HG02798 (cell line): ENCODE measurements at regions not wholly inside any gene's neighbourhood (a gene's known extent, or its start where the extent isn't known, plus 50 kb on each side); places are given as distances from the start of the nearest gene placed in this dataset.

Experiments
- ATAC-seq: cut with Tn5 transposase; IDR thresholded peaks from one replicate; pipeline ENCODE4 v1.9.1; 2021; ENCODE audit warnings: mild to moderate bottlenecking; ENCODE audit not compliant: unreplicated experiment, poor library complexity

GRCh38 chr5:9712911-9713310 lies 82.8 kb upstream of the TAS2R1 start:
- no peak for ATAC-seq

GRCh38 chr5:9712506-9712905 lies 82.4 kb upstream of the TAS2R1 start:
- ATAC-seq: no peak

DNA sequence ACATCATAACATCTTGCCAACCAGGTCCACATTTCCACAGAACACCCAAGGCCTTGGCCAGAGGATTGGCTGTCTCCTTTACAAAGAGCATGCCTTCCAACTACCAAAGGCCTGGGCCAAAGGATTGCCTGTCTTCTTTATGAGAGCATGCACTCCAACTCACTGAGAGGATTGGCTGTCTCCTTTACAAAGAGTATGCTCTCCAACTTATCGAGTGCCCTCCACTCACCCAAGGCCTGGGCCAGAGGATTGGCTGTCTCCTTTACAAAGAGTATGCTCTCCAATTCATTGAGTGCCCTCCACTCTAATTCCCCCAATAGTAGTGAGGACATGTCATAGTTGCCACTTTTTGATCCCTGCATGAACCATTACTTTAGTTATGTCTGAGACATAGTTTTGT lies 79.9 kb upstream of the TAS2R1 start:
- no peak for ATAC-seq

DNA sequence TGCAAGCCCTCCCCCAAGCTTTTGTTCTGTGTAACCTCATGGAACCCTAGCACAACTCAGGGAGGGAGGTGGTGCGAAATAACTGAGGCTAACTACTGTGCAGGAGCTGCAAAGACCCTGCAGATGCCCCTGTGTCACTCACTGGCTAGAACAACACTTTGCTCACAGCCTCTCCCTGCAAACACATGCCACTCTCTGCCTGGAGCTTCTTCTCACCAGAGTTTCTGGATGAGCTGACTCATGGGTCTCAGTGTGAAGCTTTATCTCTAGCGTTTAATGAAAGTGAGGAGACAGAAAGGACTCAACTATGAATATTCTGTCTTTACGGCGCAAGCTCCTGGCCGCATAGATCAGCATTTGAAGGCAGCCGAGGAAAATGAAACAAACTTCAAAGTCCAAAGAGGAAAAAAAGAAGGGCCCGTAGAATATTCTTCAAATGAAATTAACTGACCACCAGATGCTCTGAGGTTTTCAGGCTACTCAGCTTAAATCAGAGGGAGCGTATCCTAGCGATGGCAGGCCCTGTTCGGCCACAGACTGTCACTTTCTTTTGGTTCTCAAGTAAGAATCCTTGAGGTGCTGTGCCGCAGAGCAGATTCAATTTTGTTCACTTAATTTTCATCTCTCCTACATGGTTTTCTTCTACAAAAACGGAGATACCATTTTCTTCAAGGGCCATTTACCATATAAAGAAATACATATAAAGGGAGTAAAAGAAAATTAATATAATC lies 77.7 kb upstream of the TAS2R1 start:
- no peak for ATAC-seq

DNA sequence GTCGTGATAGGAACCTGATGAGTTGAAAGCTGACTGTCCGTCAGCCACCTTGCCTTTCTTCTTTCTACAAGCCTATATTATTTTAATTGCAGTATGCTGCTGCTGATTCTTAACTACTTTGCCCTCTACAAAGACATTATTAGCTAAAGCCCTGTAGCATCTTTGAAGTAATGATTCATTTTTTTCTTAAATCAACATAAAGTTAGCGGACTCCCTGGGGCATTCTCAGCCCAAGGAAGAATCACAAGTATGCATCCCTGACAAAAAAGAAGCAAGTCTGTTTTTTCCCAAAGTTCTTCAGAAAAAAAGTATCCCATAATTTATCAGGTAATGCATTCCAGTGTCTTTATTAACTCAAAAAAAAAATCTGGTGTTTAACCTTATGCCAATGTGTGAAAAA lies 69.5 kb upstream of the TAS2R1 start:
- ATAC-seq: no peak

- ATAC-seq: no peak
Observed at GRCh38 chr5:9698841-9699240, 68.7 kb upstream of the TAS2R1 start.

DNA sequence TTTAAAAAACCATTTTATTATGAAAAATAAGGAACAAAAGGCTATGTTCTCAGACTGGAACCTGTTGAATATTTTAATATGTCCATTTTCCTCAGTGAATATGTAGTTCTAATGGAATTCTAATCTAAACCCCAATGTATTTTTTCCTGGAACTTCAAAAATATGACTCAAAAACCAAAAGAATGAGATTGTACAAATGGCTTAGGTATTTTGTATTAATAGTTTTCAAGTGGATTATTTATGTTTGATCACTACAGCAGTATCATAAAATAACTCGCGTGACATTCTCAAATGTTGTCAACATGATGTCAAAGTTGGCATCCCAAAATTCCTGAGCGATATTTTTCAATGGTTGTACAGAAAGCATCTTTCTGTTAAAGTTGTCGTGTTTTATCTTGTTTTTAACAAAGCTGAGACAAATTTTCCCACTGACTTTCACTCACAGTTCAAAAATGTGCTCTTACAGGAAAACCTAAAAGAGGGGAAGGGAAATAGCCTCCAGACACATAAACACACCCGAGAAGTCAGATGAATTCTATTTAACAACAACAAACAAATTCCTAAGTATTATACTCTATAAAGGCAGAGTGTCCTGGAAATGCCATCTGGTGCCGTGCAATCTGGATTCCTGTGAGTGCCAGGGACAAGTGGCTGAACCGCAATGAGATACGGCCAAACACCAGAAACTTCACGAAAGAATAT lies 68.1 kb upstream of the TAS2R1 start:
- ATAC-seq: no peak

- no peak for ATAC-seq
Observed at GRCh38 chr5:9692576-9692975, 62.4 kb upstream of the TAS2R1 start.

- ATAC-seq: no peak
Observed at GRCh38 chr5:9691261-9691660, 61.1 kb upstream of the TAS2R1 start.

DNA sequence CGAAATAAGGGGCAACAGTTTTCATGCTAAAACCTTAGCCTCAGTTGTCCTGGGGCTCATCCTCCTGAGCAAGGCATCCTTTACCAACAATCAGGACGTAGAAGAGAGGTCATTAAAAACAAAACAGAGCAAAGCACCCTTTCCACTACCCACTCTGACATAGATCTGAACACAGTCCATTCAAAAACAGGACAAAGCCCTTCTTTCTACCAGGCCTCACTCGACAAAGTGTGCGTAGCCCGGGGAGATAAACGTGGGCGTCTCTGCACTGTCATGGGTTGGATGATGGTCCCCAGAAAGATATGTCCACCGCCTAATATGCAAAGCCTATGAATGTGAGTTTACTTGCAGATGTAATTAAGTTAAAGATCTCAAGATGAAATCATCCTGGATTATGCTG lies 60.6 kb upstream of the TAS2R1 start:
- no peak for ATAC-seq

- no peak for ATAC-seq
Observed at GRCh38 chr5:9686216-9686615, 56.1 kb upstream of the TAS2R1 start.

DNA sequence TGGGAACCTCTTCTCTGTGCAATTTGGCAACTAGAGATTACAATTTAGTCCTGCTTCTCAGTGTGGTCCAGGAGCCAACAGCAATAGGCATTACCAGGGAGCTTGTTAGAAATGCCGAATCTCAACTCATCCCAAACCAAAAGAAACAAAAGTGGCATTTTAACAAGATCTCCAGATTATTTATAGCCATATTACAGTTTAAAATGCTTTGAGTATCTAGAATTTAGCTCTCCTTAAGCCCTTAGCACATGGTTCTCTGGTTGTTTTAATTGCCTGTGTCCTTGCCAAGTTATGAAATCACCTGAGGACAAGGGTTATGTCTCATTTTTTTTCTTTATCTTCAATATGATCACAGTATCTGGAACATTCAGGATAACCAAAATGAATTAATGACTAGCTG lies 51.6 kb upstream of the TAS2R1 start:
- ATAC-seq: no peak
